Trophoblast cell (in vitro differentiated cells and primary cell): ENCODE measurements at regions not wholly inside any gene's neighbourhood (a gene's known extent, or its start where the extent isn't known, plus 50 kb on each side); places are given as distances from the start of the nearest gene placed in this dataset.

Source experiments
- DNase-seq, 2 donors: peaks; one replicate each; pipeline ENCODE4 v3.0.0-alpha.2; 2016
- H2AFZ ChIP-seq: 2 replicates; pipeline ENCODE4 v1.6.1; 2013; ENCODE audit warnings: low read length, moderate library complexity, mild to moderate bottlenecking; ENCODE audit not compliant: insufficient read depth, poor library complexity
- H2AK5ac ChIP-seq: 2 replicates; pipeline ENCODE4 v1.6.1; 2013; ENCODE audit warnings: mild to moderate bottlenecking, low read length
- H2BK120ac ChIP-seq: 2 replicates; pipeline ENCODE4 v1.6.1; 2013; ENCODE audit warnings: low read length, mild to moderate bottlenecking, moderate library complexity; ENCODE audit not compliant: insufficient read depth, poor library complexity
- H2BK12ac ChIP-seq: 2 replicates; pipeline ENCODE4 v1.6.1; 2013; ENCODE audit warnings: mild to moderate bottlenecking, low read length, moderate library complexity
- H2BK5ac ChIP-seq: 2 replicates; pipeline ENCODE4 v1.6.1; 2013; ENCODE audit warnings: low read length, low read depth, moderate library complexity, mild to moderate bottlenecking; ENCODE audit not compliant: poor library complexity
- H3K14ac ChIP-seq: 2 replicates; pipeline ENCODE4 v1.6.1; 2013; ENCODE audit warnings: mild to moderate bottlenecking, low read length
- H3K18ac ChIP-seq: 2 replicates; pipeline ENCODE4 v1.6.1; 2013; ENCODE audit warnings: mild to moderate bottlenecking, low read length
- H3K23ac ChIP-seq: 2 replicates; pipeline ENCODE4 v1.6.1; 2013; ENCODE audit warnings: low read length
- H3K27ac ChIP-seq: 2 replicates; pipeline ENCODE4 v1.5.1; 2013; ENCODE audit warnings: low read depth, mild to moderate bottlenecking, inconsistent platforms, low read length, moderate library complexity
- H3K27me3 ChIP-seq: 2 replicates; pipeline ENCODE4 v1.6.1; 2013; ENCODE audit warnings: inconsistent platforms, mild to moderate bottlenecking, low read length, moderate library complexity; ENCODE audit not compliant: insufficient read depth
- H3K36me3 ChIP-seq, 2 experiments: 1 replicate in 1 of 2; 2 replicates in 1 of 2; pipeline ENCODE4 v1.6.1; 2013; ENCODE audit warnings: low read length in 2 of 2, mild to moderate bottlenecking in 2 of 2, moderate library complexity in 1 of 2; ENCODE audit not compliant: insufficient read depth in 2 of 2, control insufficient read depth in 1 of 2
- H3K4ac ChIP-seq: 2 replicates; pipeline ENCODE4 v1.6.1; 2013; ENCODE audit warnings: low read depth, mild to moderate bottlenecking, low read length, moderate library complexity
- H3K4me1 ChIP-seq, 2 experiments: 1 replicate in 1 of 2; 2 replicates in 1 of 2; pipeline ENCODE4 v1.6.1; 2013; ENCODE audit warnings: low read length in 2 of 2, mild to moderate bottlenecking in 2 of 2, moderate library complexity in 1 of 2; ENCODE audit not compliant: insufficient read depth in 2 of 2, control insufficient read depth in 1 of 2
- H3K4me2 ChIP-seq: 2 replicates; pipeline ENCODE4 v1.6.1; 2013; ENCODE audit warnings: inconsistent platforms, mild to moderate bottlenecking, low read length, moderate library complexity
- H3K4me3 ChIP-seq: 2 replicates; pipeline ENCODE4 v1.5.1; 2013; ENCODE audit warnings: mild to moderate bottlenecking, low read depth, low read length, inconsistent platforms
- H3K79me1 ChIP-seq: one replicate; pipeline ENCODE4 v1.6.1; 2013; ENCODE audit warnings: low read length
- H3K79me2 ChIP-seq: 2 replicates; pipeline ENCODE4 v1.6.1; 2013; ENCODE audit warnings: low read length, mild to moderate bottlenecking; ENCODE audit not compliant: control insufficient read depth, insufficient read depth, poor library complexity
- H3K9ac ChIP-seq: 2 replicates; pipeline ENCODE4 v1.6.1; 2013; ENCODE audit warnings: mild to moderate bottlenecking, low read length
- H3K9me3 ChIP-seq: 2 replicates; pipeline ENCODE4 v1.6.1; 2013; ENCODE audit warnings: low read depth, mild to moderate bottlenecking, control low read depth, inconsistent platforms, low read length; ENCODE audit not compliant: insufficient read depth
- H4K12ac ChIP-seq: 2 replicates; pipeline ENCODE4 v1.6.1; 2013; ENCODE audit warnings: low read depth, mild to moderate bottlenecking, low read length, moderate library complexity
- H4K8ac ChIP-seq: 2 replicates; pipeline ENCODE4 v1.6.1; 2013; ENCODE audit warnings: low read depth, mild to moderate bottlenecking, low read length, moderate library complexity
- H4K91ac ChIP-seq: one replicate; pipeline ENCODE4 v1.6.1; 2013; ENCODE audit warnings: low read depth, mild to moderate bottlenecking, low read length, moderate library complexity
- WGBS: extraction: QIAGEN DNeasy Blood & Tissue Kit; methylation state at CpG from one replicate; pipeline ENCODE4 v1.1.7; 2013; ENCODE audit warnings: missing lambda C conversion rate; ENCODE audit not compliant: insufficient read length, insufficient coverage; ENCODE audit errors: extremely low coverage; 5-methylcytosine and 5-hydroxymethylcytosine counted together

- Histone ChIP-seq H3K18ac (no peak overlapping the region), H3K4ac (no peak overlapping the region), H3K4me1 (peaks cover 0 to 2% of the 10 kb centered on the region in 2 experiments), H2AK5ac (no peak overlapping the region), H2BK5ac (no peak overlapping the region), H4K91ac (no peak overlapping the region), H4K12ac (no peak overlapping the region), H2AFZ (peak overlapping the region; percentile 63), H3K27me3 (no peaks in the 10 kb centered on the region), H3K14ac (no peak overlapping the region), H3K36me3 (no peaks in the 10 kb centered on the region), H3K4me3 (no peak overlapping the region), H3K27ac (no peak overlapping the region), H3K23ac (no peak overlapping the region), H4K8ac (no peak overlapping the region), H3K79me2 (no peaks in the 10 kb centered on the region), H3K9me3 (peaks cover 2% of the 10 kb centered on the region), H3K9ac (no peak overlapping the region), H2BK120ac (no peak overlapping the region), H3K4me2 (no peak overlapping the region), H2BK12ac (no peak overlapping the region), H3K79me1 (no peaks in the 10 kb centered on the region)
- no peak for DNase-seq
- no CpG with 5 or more reads among the region's 4 CpGs for WGBS
Observed at GRCh38 chr15:62380011-62380410, 214.9 kb upstream of the C2CD4B start.

GRCh38 chr15:62382046-62382445 is 217.0 kb upstream of the C2CD4B start:
- H3K79me2 ChIP-seq: no peaks in the 10 kb centered on the region
- no peak overlapping the region for H3K4me3 ChIP-seq
- no peak overlapping the region for H4K12ac ChIP-seq
- H4K8ac ChIP-seq: no peak overlapping the region
- no peak overlapping the region for H3K4ac ChIP-seq
- no peaks in the 10 kb centered on the region for H3K36me3 ChIP-seq
- H2BK120ac ChIP-seq: no peak overlapping the region
- no CpG with 5 or more reads among the region's 1 CpG for WGBS
- H2BK12ac ChIP-seq: no peak overlapping the region
- H3K4me1 ChIP-seq: peaks cover 0 to 2% of the 10 kb centered on the region in 2 experiments
- no peak overlapping the region for H2AFZ ChIP-seq
- H4K91ac ChIP-seq: no peak overlapping the region
- H3K79me1 ChIP-seq: no peaks in the 10 kb centered on the region
- DNase-seq: no peak
- H2AK5ac ChIP-seq: no peak overlapping the region
- no peak overlapping the region for H2BK5ac ChIP-seq
- H3K4me2 ChIP-seq: no peak overlapping the region
- no peak overlapping the region for H3K14ac ChIP-seq
- H3K9ac ChIP-seq: no peak overlapping the region
- H3K23ac ChIP-seq: no peak overlapping the region
- peaks cover 2% of the 10 kb centered on the region for H3K9me3 ChIP-seq
- no peaks in the 10 kb centered on the region for H3K27me3 ChIP-seq
- H3K27ac ChIP-seq: no peak overlapping the region
- H3K18ac ChIP-seq: no peak overlapping the region

GRCh38 chr15:62389885-62390790 is 225.1 kb upstream of the C2CD4B start, which contains the start of gene TLN2:
TLN2 (plus strand) TSS chr15:62390550.
- WGBS: no CpG with 5 or more reads among the region's 74 CpGs
- H3K4me1 ChIP-seq: peaks cover 5% of the 10 kb centered on the region in 2 experiments

GRCh38 chr15:62390791-62391640 is 225.9 kb upstream of the C2CD4B start:
- Histone ChIP-seq H3K14ac (peak overlapping the region; percentile 84), H3K4me2 (peak overlapping the region; percentile 75), H2AFZ (peak overlapping the region; percentile 42), H4K12ac (peak overlapping the region; percentile 78), H2BK5ac (peak overlapping the region; percentile 67), H3K9ac (peak overlapping the region; percentile 96), H3K4me3 (peak overlapping the region; percentile 93), H2BK12ac (no peak overlapping the region), H3K79me2 (peaks cover 17% of the 10 kb centered on the region), H3K23ac (no peak overlapping the region), H3K36me3 (no peaks in the 10 kb centered on the region), H3K79me1 (peaks cover 19% of the 10 kb centered on the region), H3K27ac (peak overlapping the region; percentile 61), H4K91ac (peak overlapping the region; percentile 91), H3K18ac (peak overlapping the region; percentile 87), H2AK5ac (peak overlapping the region; percentile 15), H3K27me3 (no peaks in the 10 kb centered on the region), H4K8ac (peak overlapping the region; percentile 74), H3K9me3 (no peaks in the 10 kb centered on the region), H3K4me1 (peaks cover 5% of the 10 kb centered on the region in 2 experiments), H2BK120ac (peak overlapping the region; percentile 73), H3K4ac (peak overlapping the region; percentile 49)
- WGBS: no CpG with 5 or more reads among the region's 62 CpGs
- peak in 1 of 2 donors; percentile 40 for DNase-seq

More at GRCh38 chr15:62389885-62390790, 225.1 kb upstream of the C2CD4B start, which contains the start of gene TLN2:
- Histone ChIP-seq H3K79me2 (peaks cover 17% of the 10 kb centered on the region), H3K9ac (peak within 1 kb of the TSS; percentile 97), H3K27me3 (no peaks in the 10 kb centered on the region), H3K4me2 (peak within 1 kb of the TSS; percentile 75), H2BK12ac (no peak within 1 kb of the TSS), H3K9me3 (no peaks in the 10 kb centered on the region), H3K4me3 (peak within 1 kb of the TSS; percentile 93), H3K18ac (peak within 1 kb of the TSS; percentile 95), H3K27ac (peak within 1 kb of the TSS; percentile 61), H4K91ac (peak within 1 kb of the TSS; percentile 91), H3K4ac (peak within 1 kb of the TSS; percentile 82), H2BK120ac (peak within 1 kb of the TSS; percentile 73), H3K36me3 (no peaks in the 10 kb centered on the region), H4K8ac (peak within 1 kb of the TSS; percentile 97), H3K14ac (peak within 1 kb of the TSS; percentile 85), H4K12ac (peak within 1 kb of the TSS; percentile 84), H2BK5ac (peak within 1 kb of the TSS; percentile 67), H2AK5ac (peak within 1 kb of the TSS; percentile 60), H2AFZ (peak within 1 kb of the TSS; percentile 95), H3K79me1 (peaks cover 19% of the 10 kb centered on the region), H3K23ac (no peak within 1 kb of the TSS)
- peak; percentile 59 to 82 for DNase-seq
